CD14-positive monocyte (primary cell): ENCODE measurements at regions not wholly inside any gene's neighbourhood (a gene's known extent, or its start where the extent isn't known, plus 50 kb on each side); places are given as distances from the start of the nearest gene placed in this dataset.

Source experiments
- DNase-seq, 3 donors: peaks; one replicate each; pipeline ENCODE4 v3.0.0-alpha.2; 2011 to 2022
- H2AFZ ChIP-seq: 2 replicates; pipeline ENCODE4 v1.6.0; 2012; ENCODE audit warnings: mild to moderate bottlenecking, low read depth, low read length, inconsistent platforms; ENCODE audit not compliant: insufficient read depth, poor library complexity, severe bottlenecking
- H3K27ac ChIP-seq, 2 donors: 1 replicate in 1 of 2; 2 replicates in 1 of 2; pipeline ENCODE4 v1.5.1; 2012 to 2013; ENCODE audit warnings: low read length in 2 of 2, control low read depth in 1 of 2, inconsistent platforms in 1 of 2, low read depth in 1 of 2, mild to moderate bottlenecking in 1 of 2
- H3K27me3 ChIP-seq, 2 donors: one replicate each; pipeline versions ENCODE4 v1.6.0 to v1.6.1; 2011 to 2013; ENCODE audit warnings: low read length in 2 of 2; ENCODE audit not compliant: control insufficient read depth in 2 of 2, insufficient read depth in 2 of 2
- H3K36me3 ChIP-seq, 2 donors: replicated peaks in 1 of 2; 1 replicate in 1 of 2; 2 replicates in 1 of 2; pipeline versions ENCODE4 v1.5.1 to v1.6.1; 2012 to 2013; ENCODE audit warnings: low read length in 2 of 2, control low read depth in 1 of 2, inconsistent platforms in 1 of 2, mild to moderate bottlenecking in 1 of 2; ENCODE audit not compliant: insufficient read depth in 2 of 2, control insufficient read depth in 1 of 2
- H3K4me1 ChIP-seq, 2 donors: 1 replicate in 1 of 2; 2 replicates in 1 of 2; pipeline versions ENCODE4 v1.5.1 to v1.6.1; 2012 to 2013; ENCODE audit warnings: low read length in 2 of 2, control low read depth in 1 of 2, inconsistent platforms in 1 of 2, mild to moderate bottlenecking in 1 of 2, moderate library complexity in 1 of 2; ENCODE audit not compliant: insufficient read depth in 2 of 2, control insufficient read depth in 1 of 2
- H3K4me2 ChIP-seq: replicated peaks from 2 replicates; pipeline ENCODE3; 2012; ENCODE audit warnings: low read length, moderate library complexity, mild to moderate bottlenecking; ENCODE audit not compliant: poor library complexity, severe bottlenecking; ENCODE audit errors: extremely low read depth
- H3K4me3 ChIP-seq, 3 experiments: fragments of 200-600 bp in 1 of 3; sonication (generic) in 1 of 3; replicated peaks in 1 of 3; 1 replicate in 2 of 3; 2 replicates in 1 of 3; pipeline ENCODE4 v1.5.1; 2011 to 2013; ENCODE audit warnings: low read length in 3 of 3, mild to moderate bottlenecking in 3 of 3, control low read depth in 2 of 3, low read depth in 2 of 3, inconsistent platforms in 1 of 3, moderate library complexity in 1 of 3
- H3K79me2 ChIP-seq: 2 replicates; pipeline ENCODE4 v1.6.0; 2012; ENCODE audit warnings: mild to moderate bottlenecking, control low read depth, inconsistent platforms, low read length, moderate library complexity; ENCODE audit not compliant: insufficient read depth
- H3K9ac ChIP-seq: 2 replicates; pipeline ENCODE4 v1.6.0; 2017; ENCODE audit warnings: low read length, mild to moderate bottlenecking; ENCODE audit not compliant: insufficient read depth, poor library complexity, severe bottlenecking
- H3K9me3 ChIP-seq, 2 donors: replicated peaks in 1 of 2; 1 replicate in 1 of 2; 2 replicates in 1 of 2; pipeline versions ENCODE4 v1.5.1 to v1.6.1; 2012 to 2013; ENCODE audit warnings: low read length in 2 of 2, control low read depth in 1 of 2; ENCODE audit not compliant: control insufficient read depth in 1 of 2, insufficient read depth in 1 of 2
- H4K20me1 ChIP-seq: 2 replicates; pipeline ENCODE4 v1.6.0; 2012; ENCODE audit warnings: mild to moderate bottlenecking, low read length, control low read depth, moderate library complexity; ENCODE audit not compliant: insufficient read depth
- H3K27ac Mint-ChIP-seq, 7 donors: one replicate each; pipeline ENCODE4 v1.8.0; 2020; ENCODE audit warnings: mild to moderate bottlenecking in 7 of 7, mixed read lengths in 7 of 7, moderate library complexity in 6 of 7, inconsistent platforms in 2 of 7
- H3K27me3 Mint-ChIP-seq, 3 donors: one replicate each; pipeline ENCODE4 v1.8.0; 2021 to 2022; ENCODE audit warnings: low read depth in 3 of 3, mild to moderate bottlenecking in 3 of 3, mixed read lengths in 3 of 3, moderate library complexity in 3 of 3, inconsistent platforms in 1 of 3
- H3K36me3 Mint-ChIP-seq, 2 donors: one replicate each; pipeline ENCODE4 v1.8.0; 2020; ENCODE audit warnings: mixed read lengths in 2 of 2, inconsistent platforms in 1 of 2, mild to moderate bottlenecking in 1 of 2
- H3K4me1 Mint-ChIP-seq: one replicate; pipeline ENCODE4 v1.8.0; 2020; ENCODE audit warnings: mild to moderate bottlenecking, mixed read lengths
- H3K4me3 Mint-ChIP-seq, 2 donors: one replicate each; pipeline ENCODE4 v1.8.0; 2020; ENCODE audit warnings: mild to moderate bottlenecking in 2 of 2, mixed read lengths in 2 of 2, moderate library complexity in 1 of 2
- H3K9me3 Mint-ChIP-seq, 7 donors: one replicate each; pipeline ENCODE4 v1.8.0; 2020 to 2022; ENCODE audit warnings: mixed read lengths in 7 of 7, mild to moderate bottlenecking in 6 of 7, moderate library complexity in 6 of 7, inconsistent platforms in 2 of 7
- CTCF ChIP-seq: fragments of 200-600 bp; IDR thresholded peaks from one replicate; pipeline ENCODE4 v1.8.0; 2022; ENCODE audit warnings: antibody characterized with exemption, mild to moderate bottlenecking
- WGBS: methylation state at CpG from one replicate; pipeline ENCODE4 v1.1.5; 2013; ENCODE audit warnings: missing lambda C conversion rate; ENCODE audit not compliant: insufficient coverage; 5-methylcytosine and 5-hydroxymethylcytosine counted together
- intact Hi-C, 2 donors: fragments of 100-400 bp; cut with micrococcal nuclease; formaldehyde crosslinking; loops; one replicate each; pipeline versions ENCODE4 v1.15.0 to v1.15.1; 2023

DNA sequence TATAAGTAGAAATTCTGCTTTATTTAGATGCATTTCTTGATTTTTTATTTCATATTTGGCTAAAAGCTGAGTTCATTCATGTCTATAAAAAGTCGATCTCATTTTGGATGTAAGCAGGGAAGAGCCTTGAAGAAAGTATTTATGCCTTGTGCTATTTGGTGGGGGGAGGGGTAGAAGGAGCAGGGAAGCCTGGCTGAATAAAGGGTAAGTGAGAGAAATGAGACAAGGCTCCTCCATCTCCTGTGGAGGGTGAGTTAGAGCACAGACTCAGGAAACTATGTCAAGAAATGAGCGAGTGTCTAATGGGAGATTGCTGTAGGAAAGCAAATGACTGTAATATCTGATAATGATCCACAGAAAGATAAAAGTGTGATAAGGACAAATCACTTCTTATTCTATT is 121.8 kb upstream of the ATP11B start:
- Histone ChIP-seq H3K36me3 (no peaks in the 10 kb centered on the region), H4K20me1 (no peaks in the 10 kb centered on the region), H3K27me3 (peaks cover 4 to 5% of the 10 kb centered on the region in 2 donors), H2AFZ (no peak overlapping the region), H3K27ac (no peak overlapping the region), H3K4me1 (no peaks in the 10 kb centered on the region), H3K79me2 (no peaks in the 10 kb centered on the region), H3K9me3 (no peaks in the 10 kb centered on the region), H3K4me2 (no peak overlapping the region), H3K4me3 (no peak overlapping the region), H3K9ac (no peak overlapping the region)
- intact Hi-C loops, result no loop called here
- Mint-ChIP-seq H3K4me3 (no peak overlapping the region), H3K36me3 (no peaks in the 10 kb centered on the region), H3K27ac (no peak overlapping the region), H3K27me3 (peaks cover 6 to 14% (median 13%) of the 10 kb centered on the region in 3 donors), H3K4me1 (no peaks in the 10 kb centered on the region), H3K9me3 (peaks cover 0 to 1% (median 0%) of the 10 kb centered on the region in 7 donors)
- DNase-seq, result no peak
- WGBS, result no CpG with 5 or more reads among the region's 2 CpGs
- TF ChIP-seq CTCF, result no peak

DNA sequence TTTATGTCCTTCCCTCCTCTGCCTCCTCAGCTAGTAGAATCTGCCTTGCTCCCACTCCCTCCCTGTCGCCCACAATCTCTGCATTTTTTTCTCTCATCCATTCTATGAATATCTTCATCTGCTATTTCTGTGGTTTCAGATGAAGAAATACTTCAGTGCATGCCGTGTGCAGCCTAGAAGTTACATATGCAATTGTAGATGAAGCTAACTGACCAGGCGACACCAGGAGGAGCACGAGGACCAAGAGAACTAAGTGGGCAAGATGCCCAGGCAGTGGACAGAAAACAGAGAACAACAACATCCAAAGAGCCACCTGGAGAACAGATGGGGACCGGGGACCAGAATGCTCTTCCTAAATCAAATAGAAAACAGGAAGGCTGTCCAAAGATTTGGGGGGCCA is 121.4 kb upstream of the ATP11B start:
- no peak for TF ChIP-seq CTCF
- 71% methylated on average over 2 of the region's 5 CpGs for WGBS
- H3K4me1 ChIP-seq, result no peaks in the 10 kb centered on the region
- intact Hi-C loops, result no loop called here
- H3K27ac ChIP-seq, result no peak overlapping the region
- H3K4me3 Mint-ChIP-seq, result no peak overlapping the region
- no peak for DNase-seq
- H3K36me3 Mint-ChIP-seq, result no peaks in the 10 kb centered on the region
- H3K27ac Mint-ChIP-seq, result no peak overlapping the region
- no peaks in the 10 kb centered on the region for H3K36me3 ChIP-seq
- no peaks in the 10 kb centered on the region for H3K79me2 ChIP-seq
- no peak overlapping the region for H3K4me2 ChIP-seq
- no peak overlapping the region for H2AFZ ChIP-seq
- peaks cover 0 to 1% (median 0%) of the 10 kb centered on the region in 7 donors for H3K9me3 Mint-ChIP-seq
- no peak overlapping the region for H3K4me3 ChIP-seq
- no peaks in the 10 kb centered on the region for H3K9me3 ChIP-seq
- no peaks in the 10 kb centered on the region for H3K4me1 Mint-ChIP-seq
- peaks cover 6 to 14% (median 13%) of the 10 kb centered on the region in 3 donors for H3K27me3 Mint-ChIP-seq
- no peak overlapping the region for H3K9ac ChIP-seq
- peaks cover 4 to 8% of the 10 kb centered on the region in 2 donors for H3K27me3 ChIP-seq
- no peaks in the 10 kb centered on the region for H4K20me1 ChIP-seq
